ENCODE measurements at regions not wholly inside any gene's neighbourhood (a gene's known extent, or its start where the extent isn't known, plus 50 kb on each side); places are given as distances from the start of the nearest gene placed in this dataset.

DNA sequence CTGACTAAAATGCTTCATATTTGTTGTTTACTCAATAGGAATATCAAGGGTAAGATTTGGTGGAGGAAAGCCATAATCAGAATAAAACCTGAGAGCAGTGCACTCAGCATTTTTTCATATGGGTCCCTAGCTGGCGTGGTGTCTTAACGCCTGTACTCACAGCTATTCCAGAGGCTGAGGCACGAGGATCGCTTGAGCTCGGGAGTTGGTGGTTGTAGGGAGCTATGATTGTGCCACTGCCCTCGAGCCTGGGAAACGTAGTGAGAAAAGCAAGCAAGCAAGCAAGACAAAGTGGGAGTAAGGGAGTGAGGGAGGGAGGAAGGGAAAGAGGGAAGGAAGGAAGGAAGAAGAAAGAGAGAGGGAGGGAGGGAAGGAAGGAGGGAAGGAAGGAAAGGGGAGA, 242.5 kb downstream of the OR4C45 start:
- TF ChIP-seq ZFP1 (CRISPR knock-in tag; IDR thresholded peaks at IDR 0.05) (no peak), EZH2 (IDR thresholded peaks at IDR 0.05; ENCODE audit: borderline replicate concordance, low read depth, low read length) (no peak), SMAD4 (CRISPR knock-in tag; conservative IDR thresholded peaks at IDR 0.05) (no peak), RAD21 (CRISPR knock-in tag; conservative IDR thresholded peaks at IDR 0.05 in 1 of 2, IDR thresholded peaks at IDR 0.05 in 1 of 2) (no peak), KDM2B (CRISPR knock-in tag; IDR thresholded peaks at IDR 0.05) (no peak)
- TF ChIP-seq, protein P1, sequence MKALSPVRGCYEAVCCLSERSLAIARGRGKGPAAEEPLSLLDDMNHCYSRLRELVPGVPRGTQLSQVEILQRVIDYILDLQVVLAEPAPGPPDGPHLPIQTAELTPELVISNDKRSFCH (CRISPR knock-in tag; IDR thresholded peaks at IDR 0.05), result no peak
- TF ChIP-seq, protein P1 (tag; IDR thresholded peaks at IDR 0.05), result no peak
- TF ChIP-seq, protein P2, sequence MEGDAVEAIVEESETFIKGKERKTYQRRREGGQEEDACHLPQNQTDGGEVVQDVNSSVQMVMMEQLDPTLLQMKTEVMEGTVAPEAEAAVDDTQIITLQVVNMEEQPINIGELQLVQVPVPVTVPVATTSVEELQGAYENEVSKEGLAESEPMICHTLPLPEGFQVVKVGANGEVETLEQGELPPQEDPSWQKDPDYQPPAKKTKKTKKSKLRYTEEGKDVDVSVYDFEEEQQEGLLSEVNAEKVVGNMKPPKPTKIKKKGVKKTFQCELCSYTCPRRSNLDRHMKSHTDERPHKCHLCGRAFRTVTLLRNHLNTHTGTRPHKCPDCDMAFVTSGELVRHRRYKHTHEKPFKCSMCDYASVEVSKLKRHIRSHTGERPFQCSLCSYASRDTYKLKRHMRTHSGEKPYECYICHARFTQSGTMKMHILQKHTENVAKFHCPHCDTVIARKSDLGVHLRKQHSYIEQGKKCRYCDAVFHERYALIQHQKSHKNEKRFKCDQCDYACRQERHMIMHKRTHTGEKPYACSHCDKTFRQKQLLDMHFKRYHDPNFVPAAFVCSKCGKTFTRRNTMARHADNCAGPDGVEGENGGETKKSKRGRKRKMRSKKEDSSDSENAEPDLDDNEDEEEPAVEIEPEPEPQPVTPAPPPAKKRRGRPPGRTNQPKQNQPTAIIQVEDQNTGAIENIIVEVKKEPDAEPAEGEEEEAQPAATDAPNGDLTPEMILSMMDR (IDR thresholded peaks at IDR 0.05 in 2 of 3, conservative IDR thresholded peaks at IDR 0.05 in 1 of 3; ENCODE audit: insufficient read depth in 2 of 3, low read depth in 1 of 3, low read length in 3 of 3), result no peak
